ENCODE measurements at regions not wholly inside any gene's neighbourhood (a gene's known extent, or its start where the extent isn't known, plus 50 kb on each side); places are given as distances from the start of the nearest gene placed in this dataset.

GRCh38 chr18:8458546-8459215 lies 150.6 kb upstream of the RAB12 start:
- no peak for DNase-seq

GRCh38 chr18:8460748-8461147 lies 148.5 kb upstream of the RAB12 start:
- DNase-seq, result no peak

- DNase-seq, result no peak
These were observed 147.7 kb upstream of the RAB12 start for GRCh38 chr18:8461544-8461943.

GRCh38 chr18:8462651-8463185 lies 146.5 kb upstream of the RAB12 start:
- no peak for DNase-seq

GRCh38 chr18:8463791-8464190 lies 145.4 kb upstream of the RAB12 start:
- no peak for DNase-seq

- no peak for DNase-seq
These were observed 141.0 kb upstream of the RAB12 start for GRCh38 chr18:8468191-8468590.

- DNase-seq, result no peak
These were observed 140.3 kb upstream of the RAB12 start for GRCh38 chr18:8468921-8469335.

GRCh38 chr18:8469544-8470130 lies 139.6 kb upstream of the RAB12 start:
- no peak for DNase-seq

- DNase-seq, result no peak
These were observed 137.9 kb upstream of the RAB12 start for GRCh38 chr18:8471372-8471771.

- no peak for DNase-seq
These were observed 134.6 kb upstream of the RAB12 start for GRCh38 chr18:8474661-8475060.

GRCh38 chr18:8477615-8478014 lies 131.6 kb upstream of the RAB12 start:
- DNase-seq, result no peak

GRCh38 chr18:8478166-8478967 lies 130.9 kb upstream of the RAB12 start:
- peak in 3 of 4 experiments; percentile 2 to 31 (median 12) for DNase-seq

- DNase-seq, result no peak
These were observed 130.3 kb upstream of the RAB12 start for GRCh38 chr18:8478968-8479370.

- no peak for DNase-seq
These were observed 129.4 kb upstream of the RAB12 start for GRCh38 chr18:8479789-8480188.

GRCh38 chr18:8480506-8481328 lies 128.5 kb upstream of the RAB12 start:
- no peak for DNase-seq

GRCh38 chr18:8484951-8485350 lies 124.3 kb upstream of the RAB12 start:
- no peak for DNase-seq

- DNase-seq, result no peak
These were observed 119.5 kb upstream of the RAB12 start for GRCh38 chr18:8489761-8490160.

- DNase-seq, result no peak
These were observed 117.7 kb upstream of the RAB12 start for GRCh38 chr18:8491516-8491915.

- DNase-seq, result no peak
These were observed 116.1 kb upstream of the RAB12 start for GRCh38 chr18:8493141-8493540.

GRCh38 chr18:8496186-8496585 lies 113.1 kb upstream of the RAB12 start:
- DNase-seq, result no peak

GRCh38 chr18:8498905-8499304 lies 110.3 kb upstream of the RAB12 start:
- DNase-seq, result no peak

- no peak for DNase-seq
These were observed 109.2 kb upstream of the RAB12 start for GRCh38 chr18:8499810-8500675.
